GM12878 (cell line): ENCODE measurements at regions not wholly inside any gene's neighbourhood (a gene's known extent, or its start where the extent isn't known, plus 50 kb on each side); places are given as distances from the start of the nearest gene placed in this dataset.

Experiments used
- ATAC-seq: fragments of 200-7000 bp; cut with Tn5 transposase; 3 replicates; pipeline ENCODE4 v1.9.1; 2020; ENCODE audit warnings: mild to moderate bottlenecking, moderate library complexity
- BruUV-seq: library from RNA; stranded (reverse); fragments of 400-500 nt; replicated peaks from 2 replicates; lab custom pipeline; 2021; lab: Mats Ljungman, UMichigan
- CTCF ChIA-PET: fragments of 300-600 bp; sonication (Branson Sonifier 250); formaldehyde crosslinking; extraction: SDS; loops from one replicate; lab custom pipeline; 2021; ENCODE audit warnings: inconsistent platforms; lab: Yijun Ruan, JAX
- POLR2A ChIA-PET: fragments of 350-600 bp; formaldehyde crosslinking; extraction: SDS; loops from one replicate; lab custom pipeline; 2021; ENCODE audit warnings: inconsistent platforms; lab: Charles Lee
- RAD21 ChIA-PET: fragments of 300-600 bp; sonication (Branson Sonifier 250); formaldehyde crosslinking; loops from one replicate; lab custom pipeline; 2023; ENCODE audit warnings: antibody characterized with exemption; ENCODE audit not compliant: unreplicated experiment; lab: Charles Lee
- SMC1A ChIA-PET: fragments of 300-600 bp; sonication (Branson Sonifier 250); formaldehyde crosslinking; loops from one replicate; lab custom pipeline; 2023; ENCODE audit not compliant: unreplicated experiment, uncharacterized antibody; lab: Charles Lee
- DNase-seq: peaks from one replicate; pipeline ENCODE4 v3.0.0-alpha.2; 2011; ENCODE audit warnings: low read depth, low spot score
- FAIRE-seq: peaks from 3 replicates; lab custom pipeline; 2011; peaks lifted over from hg19 to GRCh38; lab: Jason Lieb, UNC
- H2AFZ ChIP-seq: 2 replicates; pipeline ENCODE4 v1.6.0; 2011; ENCODE audit warnings: low read depth, low read length, control low read depth; ENCODE audit not compliant: control insufficient read depth
- H3K27ac ChIP-seq: 2 replicates; pipeline ENCODE4 v1.5.1; 2011; ENCODE audit warnings: control low read depth; ENCODE audit not compliant: control insufficient read depth, insufficient read depth
- H3K27me3 ChIP-seq, 2 experiments: replicated peaks in 1 of 2; 2 replicates each; pipeline versions ENCODE4 v1.6.0 to v1.6.1; 2011; ENCODE audit warnings: low read length in 1 of 2; ENCODE audit not compliant: control insufficient read depth in 2 of 2, insufficient read depth in 2 of 2
- H3K36me3 ChIP-seq, 2 experiments: 2 replicates each; pipeline ENCODE4 v1.5.1; 2011; ENCODE audit warnings: low read length in 1 of 2; ENCODE audit not compliant: control insufficient read depth in 2 of 2, insufficient read depth in 2 of 2
- H3K4me1 ChIP-seq: 2 replicates; pipeline ENCODE4 v1.6.1; 2011; ENCODE audit warnings: mild to moderate bottlenecking, low read length, moderate library complexity, mixed read lengths; ENCODE audit not compliant: control insufficient read depth, insufficient read depth
- H3K4me2 ChIP-seq: 2 replicates; pipeline ENCODE4 v1.6.0; 2011; ENCODE audit warnings: control low read depth; ENCODE audit not compliant: control insufficient read depth, insufficient read depth
- H3K4me3 ChIP-seq: fragments of 200-600 bp; sonication (generic); 2 replicates; pipeline ENCODE4 v1.5.1; 2016
- H3K79me2 ChIP-seq: 2 replicates; pipeline ENCODE4 v1.6.0; 2011; ENCODE audit warnings: low read length; ENCODE audit not compliant: control insufficient read depth, insufficient read depth
- H3K9ac ChIP-seq: 2 replicates; pipeline ENCODE4 v1.8.0; 2011; ENCODE audit warnings: low read length, control low read depth, mixed read lengths; ENCODE audit not compliant: control insufficient read depth, insufficient read depth
- H3K9me3 ChIP-seq: replicated peaks from 3 replicates; pipeline ENCODE4 v1.5.1; 2011; ENCODE audit warnings: mild to moderate bottlenecking, low read length; ENCODE audit not compliant: control insufficient read depth, insufficient read depth
- H4K20me1 ChIP-seq: 2 replicates; pipeline ENCODE4 v1.6.0; 2011; ENCODE audit not compliant: control insufficient read depth, insufficient read depth
- CBFB ChIP-seq: IDR thresholded peaks from 2 replicates; pipeline ENCODE4 v1.6.1; 2016; ENCODE audit warnings: antibody characterized with exemption, low read depth
- CBX3 ChIP-seq: fragments of 200-600 bp; sonication (generic); IDR thresholded peaks from 2 replicates; pipeline ENCODE4 v1.6.1; 2016; ENCODE audit warnings: low read depth, borderline replicate concordance
- CHD4 ChIP-seq: fragments of 200-600 bp; sonication (generic); IDR thresholded peaks from 2 replicates; pipeline ENCODE4 v1.6.1; 2016; ENCODE audit warnings: mild to moderate bottlenecking
- MEF2A ChIP-seq: IDR thresholded peaks from 2 replicates; pipeline ENCODE4 v1.6.1; 2011; ENCODE audit warnings: low read depth, mild to moderate bottlenecking, low read length, moderate library complexity; ENCODE audit not compliant: insufficient read depth
- MTA2 ChIP-seq: fragments of 450-650 bp; IDR thresholded peaks from 2 replicates; pipeline ENCODE4 v1.6.1; 2016; ENCODE audit warnings: low read depth, mild to moderate bottlenecking, moderate library complexity
- RCOR1 ChIP-seq: conservative IDR thresholded peaks from 2 replicates; pipeline ENCODE4 v1.6.1; 2012; ENCODE audit warnings: low read depth, low read length, improper control_type of control experiment
- SPI1 ChIP-seq: IDR thresholded peaks from 2 replicates; pipeline ENCODE4 v1.6.1; 2011; ENCODE audit warnings: low read depth, mild to moderate bottlenecking, low read length, moderate library complexity, borderline replicate concordance; ENCODE audit not compliant: insufficient read depth
- ZNF622 ChIP-seq: fragments of 450-650 bp; IDR thresholded peaks from 2 replicates; pipeline ENCODE4 v1.6.1; 2017; ENCODE audit warnings: mild to moderate bottlenecking, inconsistent platforms
- ZSCAN29 ChIP-seq: fragments of 450-650 bp; IDR thresholded peaks from 2 replicates; pipeline ENCODE4 v1.6.1; 2017; ENCODE audit warnings: mild to moderate bottlenecking, moderate library complexity
- WGBS: methylation state at CpG from one replicate; pipeline ENCODE4 v1.1.6; 2016; ENCODE audit warnings: low lambda C conversion rate; ENCODE audit not compliant: insufficient replicate concordance, insufficient coverage; ENCODE audit errors: missing lambda C conversion rate; 5-methylcytosine and 5-hydroxymethylcytosine counted together
- in situ Hi-C: fragments of 300-500 bp; cut with MboI; formaldehyde crosslinking; loops from 9 replicates; pipeline ENCODE4 v1.14.3; 2018; ENCODE audit warnings: mixed read lengths
- intact Hi-C: fragments of 100-400 bp; cut with micrococcal nuclease; formaldehyde crosslinking; loops from one replicate; pipeline ENCODE4 v1.14.2; 2022; ENCODE audit not compliant: unreplicated experiment
- TF ChIP-seq, protein P1 (sequence below): IDR thresholded peaks from 2 replicates; pipeline ENCODE4 v1.6.1; 2012; ENCODE audit warnings: mild to moderate bottlenecking, low read depth, low read length
- TF ChIP-seq, protein P2 (sequence below): fragments of 450-650 bp; IDR thresholded peaks from 2 replicates; pipeline ENCODE4 v1.6.1; 2017; ENCODE audit warnings: borderline replicate concordance
- TF ChIP-seq, protein P3 (sequence below): fragments of 450-650 bp; formaldehyde crosslinking; IDR thresholded peaks from 2 replicates; pipeline ENCODE4 v1.4.0; 2022; ENCODE audit warnings: mild to moderate bottlenecking, moderate library complexity
- TF ChIP-seq, protein P4 (sequence below): fragments of 450-650 bp; IDR thresholded peaks from 2 replicates; pipeline ENCODE4 v1.6.1; 2018; ENCODE audit warnings: mild to moderate bottlenecking, low read depth, moderate library complexity; ENCODE audit not compliant: partially characterized antibody

DNA sequence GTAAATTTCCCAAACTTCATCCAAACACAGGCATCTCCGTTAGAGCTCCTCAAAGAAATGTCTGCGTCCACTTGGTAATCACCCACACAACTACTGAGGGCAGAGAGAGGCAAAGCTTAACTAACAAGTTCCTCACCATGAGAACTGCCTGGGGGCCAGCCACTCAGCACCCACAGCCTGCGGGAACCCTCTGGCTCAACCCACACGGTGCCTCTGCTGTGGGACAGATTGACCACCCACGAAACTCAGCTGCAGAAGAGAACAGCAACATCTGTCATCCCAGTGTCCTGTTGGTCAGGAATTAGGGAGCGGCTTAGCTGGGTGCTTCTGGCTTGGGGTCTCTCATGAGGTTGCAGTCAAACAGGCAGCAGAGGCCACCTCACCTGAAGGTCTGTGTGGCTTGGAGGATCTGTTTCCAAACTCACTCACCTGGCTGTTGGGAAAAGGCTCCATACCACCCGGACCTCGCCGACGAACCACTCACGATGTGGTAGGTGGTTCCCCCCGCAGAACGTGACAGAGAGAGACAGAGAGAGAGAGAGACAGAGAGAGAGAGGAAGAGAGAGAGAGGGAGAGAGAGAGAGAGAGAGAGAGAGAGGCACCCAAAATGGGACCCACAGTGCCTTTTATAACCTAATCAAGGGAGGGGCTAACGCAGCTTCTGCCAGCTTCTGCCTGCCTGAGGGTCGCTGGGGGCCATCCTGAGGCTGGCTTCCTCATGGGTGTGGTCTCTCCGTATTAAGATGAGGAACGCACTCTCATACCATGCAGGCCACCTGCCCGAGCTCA is 103.5 kb downstream of the OLFM1 start:
- Histone ChIP-seq H3K4me2 (no peak overlapping the region), H2AFZ (no peak overlapping the region), H3K27ac (no peak overlapping the region), H3K79me2 (no peaks in the 10 kb centered on the region), H3K36me3 (no peaks in the 10 kb centered on the region), H3K4me3 (no peak overlapping the region), H3K9me3 (no peaks in the 10 kb centered on the region; the same call in 2 of the 3 replicates), H3K4me1 (no peaks in the 10 kb centered on the region), H3K9ac (no peak overlapping the region), H4K20me1 (no peaks in the 10 kb centered on the region), H3K27me3 (no peaks in the 10 kb centered on the region; a peak in 1 of 4 replicates)
- DNase-seq, result no peak
- no peak for ATAC-seq
- no TSS peak for BruUV-seq
- CTCF ChIA-PET, result no interaction called here
- 17% methylated on average over 17 of the region's 18 CpGs for WGBS
- RAD21 ChIA-PET, result no interaction called here
- intact Hi-C loops, result no loop called here
- SMC1A ChIA-PET, result no interaction called here
- FAIRE-seq, result no peak
- in situ Hi-C loops, result no loop called here
- POLR2A ChIA-PET, result no interaction called here
- TF ChIP-seq CBFB (no peak), CHD4 (no peak), MEF2A (no peak), MTA2 (no peak), ZSCAN29 (no peak), RCOR1 (no peak), CBX3 (no peak), SPI1 (no peak), ZNF622 (no peak)
- TF ChIP-seq, protein P1, sequence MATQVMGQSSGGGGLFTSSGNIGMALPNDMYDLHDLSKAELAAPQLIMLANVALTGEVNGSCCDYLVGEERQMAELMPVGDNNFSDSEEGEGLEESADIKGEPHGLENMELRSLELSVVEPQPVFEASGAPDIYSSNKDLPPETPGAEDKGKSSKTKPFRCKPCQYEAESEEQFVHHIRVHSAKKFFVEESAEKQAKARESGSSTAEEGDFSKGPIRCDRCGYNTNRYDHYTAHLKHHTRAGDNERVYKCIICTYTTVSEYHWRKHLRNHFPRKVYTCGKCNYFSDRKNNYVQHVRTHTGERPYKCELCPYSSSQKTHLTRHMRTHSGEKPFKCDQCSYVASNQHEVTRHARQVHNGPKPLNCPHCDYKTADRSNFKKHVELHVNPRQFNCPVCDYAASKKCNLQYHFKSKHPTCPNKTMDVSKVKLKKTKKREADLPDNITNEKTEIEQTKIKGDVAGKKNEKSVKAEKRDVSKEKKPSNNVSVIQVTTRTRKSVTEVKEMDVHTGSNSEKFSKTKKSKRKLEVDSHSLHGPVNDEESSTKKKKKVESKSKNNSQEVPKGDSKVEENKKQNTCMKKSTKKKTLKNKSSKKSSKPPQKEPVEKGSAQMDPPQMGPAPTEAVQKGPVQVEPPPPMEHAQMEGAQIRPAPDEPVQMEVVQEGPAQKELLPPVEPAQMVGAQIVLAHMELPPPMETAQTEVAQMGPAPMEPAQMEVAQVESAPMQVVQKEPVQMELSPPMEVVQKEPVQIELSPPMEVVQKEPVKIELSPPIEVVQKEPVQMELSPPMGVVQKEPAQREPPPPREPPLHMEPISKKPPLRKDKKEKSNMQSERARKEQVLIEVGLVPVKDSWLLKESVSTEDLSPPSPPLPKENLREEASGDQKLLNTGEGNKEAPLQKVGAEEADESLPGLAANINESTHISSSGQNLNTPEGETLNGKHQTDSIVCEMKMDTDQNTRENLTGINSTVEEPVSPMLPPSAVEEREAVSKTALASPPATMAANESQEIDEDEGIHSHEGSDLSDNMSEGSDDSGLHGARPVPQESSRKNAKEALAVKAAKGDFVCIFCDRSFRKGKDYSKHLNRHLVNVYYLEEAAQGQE, result no peak
- TF ChIP-seq, protein P2, sequence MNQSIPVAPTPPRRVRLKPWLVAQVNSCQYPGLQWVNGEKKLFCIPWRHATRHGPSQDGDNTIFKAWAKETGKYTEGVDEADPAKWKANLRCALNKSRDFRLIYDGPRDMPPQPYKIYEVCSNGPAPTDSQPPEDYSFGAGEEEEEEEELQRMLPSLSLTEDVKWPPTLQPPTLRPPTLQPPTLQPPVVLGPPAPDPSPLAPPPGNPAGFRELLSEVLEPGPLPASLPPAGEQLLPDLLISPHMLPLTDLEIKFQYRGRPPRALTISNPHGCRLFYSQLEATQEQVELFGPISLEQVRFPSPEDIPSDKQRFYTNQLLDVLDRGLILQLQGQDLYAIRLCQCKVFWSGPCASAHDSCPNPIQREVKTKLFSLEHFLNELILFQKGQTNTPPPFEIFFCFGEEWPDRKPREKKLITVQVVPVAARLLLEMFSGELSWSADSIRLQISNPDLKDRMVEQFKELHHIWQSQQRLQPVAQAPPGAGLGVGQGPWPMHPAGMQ, result no peak
- TF ChIP-seq, protein P3, sequence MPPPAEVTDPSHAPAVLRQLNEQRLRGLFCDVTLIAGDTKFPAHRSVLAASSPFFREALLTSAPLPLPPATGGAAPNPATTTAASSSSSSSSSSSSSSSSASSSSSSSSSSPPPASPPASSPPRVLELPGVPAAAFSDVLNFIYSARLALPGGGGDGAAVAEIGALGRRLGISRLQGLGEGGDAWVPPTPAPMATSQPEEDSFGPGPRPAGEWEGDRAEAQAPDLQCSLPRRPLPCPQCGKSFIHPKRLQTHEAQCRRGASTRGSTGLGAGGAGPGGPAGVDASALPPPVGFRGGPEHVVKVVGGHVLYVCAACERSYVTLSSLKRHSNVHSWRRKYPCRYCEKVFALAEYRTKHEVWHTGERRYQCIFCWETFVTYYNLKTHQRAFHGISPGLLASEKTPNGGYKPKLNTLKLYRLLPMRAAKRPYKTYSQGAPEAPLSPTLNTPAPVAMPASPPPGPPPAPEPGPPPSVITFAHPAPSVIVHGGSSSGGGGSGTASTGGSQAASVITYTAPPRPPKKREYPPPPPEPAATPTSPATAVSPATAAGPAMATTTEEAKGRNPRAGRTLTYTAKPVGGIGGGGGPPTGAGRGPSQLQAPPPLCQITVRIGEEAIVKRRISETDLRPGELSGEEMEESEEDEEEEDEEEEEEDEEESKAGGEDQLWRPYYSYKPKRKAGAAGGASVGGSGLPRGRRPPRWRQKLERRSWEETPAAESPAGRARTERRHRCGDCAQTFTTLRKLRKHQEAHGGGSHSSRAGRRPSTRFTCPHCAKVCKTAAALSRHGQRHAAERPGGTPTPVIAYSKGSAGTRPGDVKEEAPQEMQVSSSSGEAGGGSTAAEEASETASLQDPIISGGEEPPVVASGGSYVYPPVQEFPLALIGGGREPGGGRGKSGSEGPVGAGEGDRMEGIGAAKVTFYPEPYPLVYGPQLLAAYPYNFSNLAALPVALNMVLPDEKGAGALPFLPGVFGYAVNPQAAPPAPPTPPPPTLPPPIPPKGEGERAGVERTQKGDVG (CRISPR knock-in tag), result no peak
- TF ChIP-seq, protein P4, sequence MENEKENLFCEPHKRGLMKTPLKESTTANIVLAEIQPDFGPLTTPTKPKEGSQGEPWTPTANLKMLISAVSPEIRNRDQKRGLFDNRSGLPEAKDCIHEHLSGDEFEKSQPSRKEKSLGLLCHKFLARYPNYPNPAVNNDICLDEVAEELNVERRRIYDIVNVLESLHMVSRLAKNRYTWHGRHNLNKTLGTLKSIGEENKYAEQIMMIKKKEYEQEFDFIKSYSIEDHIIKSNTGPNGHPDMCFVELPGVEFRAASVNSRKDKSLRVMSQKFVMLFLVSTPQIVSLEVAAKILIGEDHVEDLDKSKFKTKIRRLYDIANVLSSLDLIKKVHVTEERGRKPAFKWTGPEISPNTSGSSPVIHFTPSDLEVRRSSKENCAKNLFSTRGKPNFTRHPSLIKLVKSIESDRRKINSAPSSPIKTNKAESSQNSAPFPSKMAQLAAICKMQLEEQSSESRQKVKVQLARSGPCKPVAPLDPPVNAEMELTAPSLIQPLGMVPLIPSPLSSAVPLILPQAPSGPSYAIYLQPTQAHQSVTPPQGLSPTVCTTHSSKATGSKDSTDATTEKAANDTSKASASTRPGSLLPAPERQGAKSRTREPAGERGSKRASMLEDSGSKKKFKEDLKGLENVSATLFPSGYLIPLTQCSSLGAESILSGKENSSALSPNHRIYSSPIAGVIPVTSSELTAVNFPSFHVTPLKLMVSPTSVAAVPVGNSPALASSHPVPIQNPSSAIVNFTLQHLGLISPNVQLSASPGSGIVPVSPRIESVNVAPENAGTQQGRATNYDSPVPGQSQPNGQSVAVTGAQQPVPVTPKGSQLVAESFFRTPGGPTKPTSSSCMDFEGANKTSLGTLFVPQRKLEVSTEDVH, result no peak
